ENCODE measurements at regions not wholly inside any gene's neighbourhood (a gene's known extent, or its start where the extent isn't known, plus 50 kb on each side); places are given as distances from the start of the nearest gene placed in this dataset.
A peak's percentile ranks its signal among the peaks of the same experiment; 100 is the strongest.

- H3K27ac Mint-ChIP-seq = peak overlapping the region; percentile 95
- no peak for DNase-seq (ENCODE audit: low spot score in 2 of 2, unreplicated experiment in 2 of 2)
- no peaks in the 10 kb centered on the region for H3K9me3 Mint-ChIP-seq
- no peak overlapping the region for H3K4me3 Mint-ChIP-seq
- peaks cover 38% of the 10 kb centered on the region for H3K4me1 Mint-ChIP-seq
- no peak for TF ChIP-seq CTCF (IDR thresholded peaks at IDR 0.05; ENCODE audit: unreplicated experiment)
- H3K27me3 Mint-ChIP-seq (ENCODE audit: low read depth) = no peaks in the 10 kb centered on the region
- no peaks in the 10 kb centered on the region for H3K36me3 Mint-ChIP-seq
These were observed 208.6 kb upstream of the PAPPA start for GRCh38 chr9:115945009-115945431.

GRCh38 chr9:115946530-115946929, 207.1 kb upstream of the PAPPA start:
- no peak overlapping the region for H3K27ac Mint-ChIP-seq
- no peak for DNase-seq (ENCODE audit: low spot score in 2 of 2, unreplicated experiment in 2 of 2)
- TF ChIP-seq CTCF (IDR thresholded peaks at IDR 0.05; ENCODE audit: unreplicated experiment) = no peak
- no peaks in the 10 kb centered on the region for H3K36me3 Mint-ChIP-seq
- peaks cover 38% of the 10 kb centered on the region for H3K4me1 Mint-ChIP-seq
- H3K9me3 Mint-ChIP-seq = no peaks in the 10 kb centered on the region
- H3K4me3 Mint-ChIP-seq = no peak overlapping the region
- H3K27me3 Mint-ChIP-seq (ENCODE audit: low read depth) = no peaks in the 10 kb centered on the region

- Mint-ChIP-seq H3K9me3 (no peaks in the 10 kb centered on the region), H3K36me3 (no peaks in the 10 kb centered on the region), H3K27ac (no peak overlapping the region), H3K4me1 (peaks cover 2% of the 10 kb centered on the region), H3K27me3 (ENCODE audit: low read depth) (no peaks in the 10 kb centered on the region), H3K4me3 (no peak overlapping the region)
- no peak for TF ChIP-seq CTCF (IDR thresholded peaks at IDR 0.05; ENCODE audit: unreplicated experiment)
- no peak for DNase-seq (ENCODE audit: low spot score in 2 of 2, unreplicated experiment in 2 of 2)
These were observed 201.6 kb upstream of the PAPPA start for GRCh38 chr9:115951977-115952376.

GRCh38 chr9:115952430-115953292, 200.9 kb upstream of the PAPPA start:
- TF ChIP-seq CTCF (IDR thresholded peaks at IDR 0.05; ENCODE audit: unreplicated experiment) = no peak
- H3K4me1 Mint-ChIP-seq = peaks cover 2% of the 10 kb centered on the region
- no peaks in the 10 kb centered on the region for H3K27me3 Mint-ChIP-seq (ENCODE audit: low read depth)
- H3K4me3 Mint-ChIP-seq = no peak overlapping the region
- H3K9me3 Mint-ChIP-seq = no peaks in the 10 kb centered on the region
- H3K36me3 Mint-ChIP-seq = no peaks in the 10 kb centered on the region
- H3K27ac Mint-ChIP-seq = no peak overlapping the region
- DNase-seq (ENCODE audit: low spot score in 2 of 2, unreplicated experiment in 2 of 2) = no peak

- Mint-ChIP-seq H3K4me1 (peaks cover 2% of the 10 kb centered on the region), H3K27ac (no peak overlapping the region), H3K4me3 (no peak overlapping the region), H3K36me3 (no peaks in the 10 kb centered on the region), H3K27me3 (ENCODE audit: low read depth) (no peaks in the 10 kb centered on the region), H3K9me3 (peaks cover 9% of the 10 kb centered on the region)
- TF ChIP-seq CTCF (IDR thresholded peaks at IDR 0.05; ENCODE audit: unreplicated experiment) = no peak
- no peak for DNase-seq (ENCODE audit: low spot score in 2 of 2, unreplicated experiment in 2 of 2)
These were observed 197.2 kb upstream of the PAPPA start for GRCh38 chr9:115956371-115956770.

Data from mesothelial cell of epicardium (in vitro differentiated cells).